ENCODE measurements at regions not wholly inside any gene's neighbourhood (a gene's known extent, or its start where the extent isn't known, plus 50 kb on each side); places are given as distances from the start of the nearest gene placed in this dataset.

- H3K27ac ChIP-seq = no peak overlapping the region
- no peak for TF ChIP-seq CTCF (conservative IDR thresholded peaks at IDR 0.05)
Measured at GRCh38 chr12:98020376-98020775, 495.0 kb upstream of the TMPO start.

GRCh38 chr12:98022961-98023360 is 492.4 kb upstream of the TMPO start:
- no peak overlapping the region for H3K27ac ChIP-seq
- no peak for TF ChIP-seq CTCF (conservative IDR thresholded peaks at IDR 0.05)

- H3K27ac ChIP-seq = no peak overlapping the region
- TF ChIP-seq CTCF (conservative IDR thresholded peaks at IDR 0.05) = no peak
Measured at GRCh38 chr12:98037401-98038140, 477.8 kb upstream of the TMPO start.

- TF ChIP-seq CTCF (conservative IDR thresholded peaks at IDR 0.05) = no peak
- H3K27ac ChIP-seq = no peak overlapping the region
Measured at GRCh38 chr12:98042668-98043067, 472.7 kb upstream of the TMPO start.

GRCh38 chr12:98045395-98045794 is 470.0 kb upstream of the TMPO start:
- no peak for TF ChIP-seq CTCF (conservative IDR thresholded peaks at IDR 0.05)
- H3K27ac ChIP-seq = no peak overlapping the region

- no peak for TF ChIP-seq CTCF (conservative IDR thresholded peaks at IDR 0.05)
- H3K27ac ChIP-seq = no peak overlapping the region
Measured at GRCh38 chr12:98048326-98048725, 467.1 kb upstream of the TMPO start.

GRCh38 chr12:98053202-98053601 is 462.2 kb upstream of the TMPO start:
- no peak overlapping the region for H3K27ac ChIP-seq
- no peak for TF ChIP-seq CTCF (conservative IDR thresholded peaks at IDR 0.05)
